ENCODE measurements at regions not wholly inside any gene's neighbourhood (a gene's known extent, or its start where the extent isn't known, plus 50 kb on each side); places are given as distances from the start of the nearest gene placed in this dataset.

- no peak for TF ChIP-seq CTCF (IDR thresholded peaks at IDR 0.05)
- no peak for TF ChIP-seq POLR2AphosphoS5 (IDR thresholded peaks at IDR 0.05; ENCODE audit: insufficient read depth in 1 of 2, low read depth in 1 of 2)
Measured at GRCh38 chr4:30543057-30543456, 177.1 kb upstream of the PCDH7 start.

Data from vagina (tissue), 2 donors.